ENCODE measurements at regions not wholly inside any gene's neighbourhood (a gene's known extent, or its start where the extent isn't known, plus 50 kb on each side); places are given as distances from the start of the nearest gene placed in this dataset.
"Not testable (repeated sequence)": the region's sequence is repeated elsewhere in the genome, so short reads cannot be mapped to it uniquely, and the experiment has no call there.

- DNase-seq, result no peak
Measured at GRCh38 chr4:111991163-111991562, 154.1 kb upstream of the FAM241A start.

GRCh38 chr4:111991797-111992196 is 153.5 kb upstream of the FAM241A start:
- peak; percentile 26 for DNase-seq

GRCh38 chr4:111992351-111993168 is 152.7 kb upstream of the FAM241A start:
- no peak for DNase-seq

- DNase-seq, result no peak
Measured at GRCh38 chr4:111994392-111994791, 150.9 kb upstream of the FAM241A start.

DNA sequence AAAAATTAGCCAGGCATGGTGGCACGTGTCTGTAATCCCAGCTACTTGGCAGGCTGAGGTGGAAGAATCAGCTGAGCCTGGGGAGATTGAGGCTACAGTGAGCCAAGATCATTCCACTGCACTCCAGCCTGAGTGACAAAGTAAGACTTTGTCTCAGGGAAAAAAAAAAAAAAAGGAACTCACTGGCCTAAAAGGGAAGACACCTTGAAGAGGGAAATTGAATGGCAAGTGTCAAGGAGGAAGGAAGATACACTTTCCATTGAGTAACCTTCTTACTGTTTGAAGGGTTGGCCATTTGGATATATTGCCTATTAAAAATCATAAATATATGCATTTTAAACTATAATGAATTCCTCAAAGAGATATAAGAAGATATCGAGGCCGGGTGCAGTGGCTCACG is 147.5 kb upstream of the FAM241A start:
- no peak for DNase-seq

- no peak for DNase-seq
Measured at GRCh38 chr4:111999801-112000200, 145.5 kb upstream of the FAM241A start.

- no peak for DNase-seq
Measured at GRCh38 chr4:112001041-112001440, 144.2 kb upstream of the FAM241A start.

DNA sequence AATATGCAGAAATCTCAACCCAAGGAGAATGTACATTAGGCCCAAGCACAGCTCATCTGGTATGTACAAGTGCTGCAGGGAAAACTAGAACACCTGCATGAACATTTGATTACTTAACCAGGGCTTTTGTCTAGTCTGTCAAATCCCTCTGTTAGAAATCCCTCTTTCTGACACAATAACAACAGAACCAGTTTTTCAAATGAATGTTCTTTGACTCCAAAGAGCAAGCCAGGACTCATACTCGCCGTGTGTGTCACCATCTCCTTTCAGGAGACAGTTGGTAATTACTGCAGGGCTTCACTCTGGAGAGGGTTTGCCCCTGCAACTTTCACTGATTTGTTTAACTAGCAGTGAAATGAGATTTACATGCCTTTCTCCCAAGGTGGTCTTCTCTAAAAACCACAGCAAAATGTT is 143.0 kb upstream of the FAM241A start:
- no peak for DNase-seq

DNA sequence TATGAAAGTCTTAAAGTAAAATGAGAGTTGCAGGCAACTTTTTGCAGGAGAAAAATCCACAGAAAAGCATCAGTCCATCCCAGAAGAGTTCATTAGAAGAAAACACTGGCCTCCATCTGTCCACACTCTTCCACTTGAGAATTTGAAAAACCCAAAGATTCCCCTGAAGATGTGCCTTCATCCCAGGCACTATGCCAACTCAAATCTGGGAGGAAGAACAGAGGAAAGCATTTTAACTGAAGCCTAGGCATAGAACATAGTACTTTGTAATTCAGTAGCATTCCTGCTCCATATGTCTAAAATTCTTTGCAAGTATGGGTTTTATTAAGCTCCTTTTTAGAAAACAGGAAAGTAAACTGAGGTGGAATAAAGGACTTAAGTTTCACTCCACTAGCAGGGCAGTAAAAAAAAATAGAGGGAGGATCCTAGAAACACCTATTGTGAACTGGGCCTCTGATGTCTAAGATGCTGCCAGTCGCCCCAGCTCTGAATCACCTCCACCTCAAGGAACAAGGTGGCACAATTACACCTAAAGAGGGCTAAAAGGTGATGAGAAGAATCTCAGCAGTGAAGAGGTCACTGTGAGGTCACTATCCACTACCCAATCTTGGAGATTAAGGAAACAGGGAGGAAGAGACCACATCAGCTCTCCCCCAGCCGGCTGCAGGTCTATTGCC is 141.9 kb upstream of the FAM241A start:
- no peak for DNase-seq

DNA sequence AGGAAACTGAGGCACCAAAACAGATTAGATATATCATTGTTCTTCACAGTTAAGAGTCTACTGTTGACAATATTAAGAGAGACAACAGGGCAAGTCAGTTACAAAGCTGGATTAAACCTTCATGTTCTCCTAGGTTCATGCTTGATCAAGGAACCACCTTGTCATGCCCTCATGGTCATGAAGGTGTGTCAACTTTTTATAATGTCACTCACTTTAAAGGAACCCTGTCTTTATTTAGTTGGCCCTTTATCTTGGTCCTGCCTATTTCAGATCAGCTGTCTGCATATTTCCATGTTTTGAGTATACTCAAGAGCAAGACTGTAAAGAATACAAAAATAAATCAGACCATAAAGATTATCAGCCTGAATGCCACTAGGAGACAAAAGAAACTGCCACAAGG is 140.2 kb upstream of the FAM241A start:
- DNase-seq, result no peak

DNA sequence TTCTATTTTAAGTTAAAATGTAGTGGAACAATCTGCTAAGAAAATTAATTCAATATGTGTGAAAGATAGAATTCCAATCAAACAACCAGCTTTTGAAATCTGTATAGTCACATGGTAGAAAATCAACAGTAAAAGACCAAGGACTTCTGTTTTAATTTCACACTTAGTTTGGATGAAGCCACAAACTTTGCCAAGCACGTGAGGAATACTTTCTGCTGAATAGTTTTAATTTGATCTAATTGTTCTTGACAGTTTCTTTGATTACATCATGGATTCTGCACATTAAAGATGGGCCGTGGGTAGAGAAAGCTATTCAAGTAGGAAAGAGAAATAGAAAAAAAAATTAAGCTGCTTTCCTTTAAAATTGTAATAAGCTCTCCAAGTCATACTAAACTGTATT is 137.9 kb upstream of the FAM241A start:
- no peak for DNase-seq

- no peak for DNase-seq
Measured at GRCh38 chr4:112015960-112016359, 129.3 kb upstream of the FAM241A start.

DNA sequence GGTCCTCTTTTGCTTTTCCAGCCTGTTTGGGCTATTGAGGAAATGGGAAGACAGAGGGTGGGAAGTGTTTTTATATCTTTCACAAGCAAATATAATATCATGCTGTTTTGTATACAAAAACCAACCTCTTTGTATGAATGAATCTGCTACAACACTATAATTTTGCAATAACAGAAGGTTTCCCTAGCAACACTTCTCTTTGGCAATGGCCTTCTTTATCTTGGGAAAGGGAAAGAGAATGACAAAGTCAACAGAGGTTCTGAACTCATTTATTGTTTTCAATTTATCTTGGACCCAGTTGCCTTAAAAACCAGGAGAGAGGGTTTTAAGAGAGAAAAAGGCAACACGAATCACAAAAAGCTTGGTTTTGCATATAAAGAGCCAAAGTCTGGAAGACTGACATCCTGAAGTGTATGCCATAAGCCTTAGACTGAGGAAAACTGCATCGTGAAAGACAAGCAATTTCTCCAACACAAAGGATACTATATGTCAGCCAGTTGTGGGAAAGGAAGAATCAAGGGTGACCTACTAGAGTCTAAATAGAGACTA is 121.8 kb upstream of the FAM241A start:
- DNase-seq, result no peak

GRCh38 chr4:112026058-112026457 is 119.2 kb upstream of the FAM241A start:
- DNase-seq, result no peak

- DNase-seq, result no peak
Measured at GRCh38 chr4:112029771-112030171, 115.5 kb upstream of the FAM241A start.

- peak; percentile 57 for DNase-seq
Measured at GRCh38 chr4:112031712-112032328, 113.4 kb upstream of the FAM241A start.

DNA sequence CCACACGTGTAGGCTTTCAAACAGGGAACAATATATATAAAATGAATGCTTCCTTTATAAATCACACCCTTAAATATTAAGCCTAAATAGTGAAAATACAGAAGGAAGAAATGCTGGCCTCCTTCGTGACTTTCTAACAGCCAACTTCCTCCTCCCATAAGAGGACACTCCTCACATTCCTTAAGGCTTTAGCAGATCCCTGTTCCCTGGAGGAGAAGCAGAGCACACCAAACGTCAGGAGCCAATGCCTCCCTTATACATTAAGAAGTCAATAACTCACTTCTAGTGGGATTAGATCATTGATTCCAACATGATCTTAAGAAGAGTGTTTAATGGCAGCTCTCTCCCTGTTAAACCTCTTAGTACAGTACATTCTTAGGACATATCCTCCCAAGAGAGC is 108.4 kb upstream of the FAM241A start:
- DNase-seq, result no peak

GRCh38 chr4:112038861-112039260 is 106.4 kb upstream of the FAM241A start:
- no peak for DNase-seq

- not testable (repeated sequence) for DNase-seq
Measured at GRCh38 chr4:112049119-112049518, 96.1 kb upstream of the FAM241A start.

GRCh38 chr4:112053825-112054350 is 91.4 kb upstream of the FAM241A start:
- no peak for DNase-seq

GRCh38 chr4:112055100-112055499 is 90.2 kb upstream of the FAM241A start:
- no peak for DNase-seq

- DNase-seq, result no peak
Measured at GRCh38 chr4:112057470-112057869, 87.8 kb upstream of the FAM241A start.

DNA sequence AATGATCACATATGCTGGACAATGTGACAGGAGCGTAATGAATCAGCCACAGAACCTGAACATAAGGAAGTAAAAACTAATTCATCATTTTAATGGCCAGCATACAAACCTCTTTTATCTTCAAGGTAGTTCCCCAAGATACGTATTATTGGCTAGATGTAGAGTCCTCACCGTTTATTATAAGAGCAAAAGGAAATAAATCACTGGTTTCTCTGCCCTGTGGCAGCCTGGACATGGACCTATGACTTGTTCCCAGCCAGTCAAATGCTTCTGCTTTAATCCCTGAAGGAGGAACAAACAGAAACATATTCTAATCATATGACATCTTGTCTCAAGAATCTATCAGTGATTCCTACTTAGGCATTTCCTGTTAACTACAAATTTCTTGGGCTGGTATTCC is 86.8 kb upstream of the FAM241A start:
- peak; percentile 22 for DNase-seq

All from kidney glomerular epithelial cell (primary cell).